Sigmoid colon (tissue), 6 donors: ENCODE measurements at regions not wholly inside any gene's neighbourhood (a gene's known extent, or its start where the extent isn't known, plus 50 kb on each side); places are given as distances from the start of the nearest gene placed in this dataset.
"Not testable (repeated sequence)": the region's sequence is repeated elsewhere in the genome, so short reads cannot be mapped to it uniquely, and the experiment has no call there.

Source experiments
- DNase-seq: peaks from one replicate; pipeline ENCODE4 v3.0.0-alpha.2; 2019
- H3K27ac ChIP-seq, 4 donors: fragments of 200-600 bp; sonication (generic); one replicate each; pipeline ENCODE4 v1.5.1; 2016 to 2019; ENCODE audit warnings: mild to moderate bottlenecking in 1 of 4
- H3K27me3 ChIP-seq, 3 donors: fragments of 200-600 bp; sonication (generic); one replicate each; pipeline ENCODE4 v1.5.1; 2019; ENCODE audit warnings: mild to moderate bottlenecking in 1 of 3
- H3K36me3 ChIP-seq, 4 donors: fragments of 200-600 bp; sonication (generic); one replicate each; pipeline ENCODE4 v1.5.1; 2016 to 2019
- H3K4me1 ChIP-seq, 4 donors: fragments of 200-600 bp; sonication (generic); one replicate each; pipeline ENCODE4 v1.5.1; 2017 to 2019
- H3K4me3 ChIP-seq, 4 donors: fragments of 200-600 bp; sonication (generic); one replicate each; pipeline ENCODE4 v1.5.1; 2017 to 2019; ENCODE audit warnings: mild to moderate bottlenecking in 2 of 4, moderate library complexity in 1 of 4
- H3K9me3 ChIP-seq, 4 donors: fragments of 200-600 bp in 3 of 4; sonication (generic) in 3 of 4; one replicate each; pipeline versions ENCODE4 v1.5.1 to v1.6.1; 2013 to 2019
- CTCF ChIP-seq, 4 experiments: fragments of 450-650 bp in 3 of 4; fragments of 200-600 bp in 1 of 4; IDR thresholded peaks; one replicate each; pipeline ENCODE4 v1.5.1; 2016 to 2019; ENCODE audit warnings: antibody characterized with exemption in 4 of 4, mild to moderate bottlenecking in 3 of 4, moderate library complexity in 2 of 4
- EP300 ChIP-seq, 4 donors: sonication (generic); formaldehyde crosslinking; IDR thresholded peaks; one replicate each; pipeline ENCODE4 v1.6.1; 2017; ENCODE audit warnings: antibody characterized with exemption in 4 of 4
- POLR2A ChIP-seq, 2 donors: fragments of 450-650 bp; IDR thresholded peaks; one replicate each; pipeline ENCODE4 v1.6.1; 2016; ENCODE audit warnings: antibody characterized with exemption in 2 of 2, mild to moderate bottlenecking in 2 of 2, moderate library complexity in 2 of 2
- POLR2AphosphoS5 ChIP-seq, 4 donors: sonication (generic); formaldehyde crosslinking; IDR thresholded peaks; one replicate each; pipeline ENCODE4 v1.6.1; 2017; ENCODE audit warnings: antibody characterized with exemption in 4 of 4
- WGBS, 2 donors: extraction: QIAGEN DNeasy Blood & Tissue Kit; methylation state at CpG; one replicate each; pipeline ENCODE4 v1.1.7; 2013; 5-methylcytosine and 5-hydroxymethylcytosine counted together
- intact Hi-C: fragments of 100-400 bp; cut with DNase I; formaldehyde crosslinking; loops from one replicate; pipeline ENCODE4 v1.15.1; 2023
- donor health status: healthy with polysubstance abuse.
- donor health status: healthy.

- TF ChIP-seq CTCF (IDR thresholded peaks at IDR 0.05) (no peak), POLR2A (IDR thresholded peaks at IDR 0.05) (no peak), POLR2AphosphoS5 (IDR thresholded peaks at IDR 0.05) (no peak), EP300 (IDR thresholded peaks at IDR 0.05) (no peak)
- WGBS, 2 donors: 39% methylated on average over 2 of the region's 2 CpGs
- Histone ChIP-seq H3K27ac (no peak overlapping the region), H3K27me3 (no peaks in the 10 kb centered on the region), H3K4me1 (no peaks in the 10 kb centered on the region), H3K36me3 (no peaks in the 10 kb centered on the region), H3K4me3 (no peak overlapping the region), H3K9me3 (no peaks in the 10 kb centered on the region)
- DNase-seq: no peak
- intact Hi-C loops: no loop called here
Measured at GRCh38 chr18:67132919-67133318, 383.6 kb downstream of the DSEL start.

- TF ChIP-seq CTCF (IDR thresholded peaks at IDR 0.05) (no peak), POLR2AphosphoS5 (IDR thresholded peaks at IDR 0.05) (no peak), EP300 (IDR thresholded peaks at IDR 0.05) (no peak), POLR2A (IDR thresholded peaks at IDR 0.05) (no peak)
- Histone ChIP-seq H3K4me1 (no peaks in the 10 kb centered on the region), H3K36me3 (no peaks in the 10 kb centered on the region), H3K9me3 (no peaks in the 10 kb centered on the region), H3K27ac (no peak overlapping the region), H3K27me3 (no peaks in the 10 kb centered on the region), H3K4me3 (no peak overlapping the region)
- intact Hi-C loops: no loop called here
- WGBS, 2 donors: 65 to 91% methylated on average over 1 of the region's 1 CpG
- DNase-seq: no peak
Measured at GRCh38 chr18:67131498-67131897, 385.0 kb downstream of the DSEL start.

GRCh38 chr18:67126751-67127150 is 389.8 kb downstream of the DSEL start:
- H3K36me3 ChIP-seq, H3K4me1 ChIP-seq, DNase-seq, H3K27ac ChIP-seq, H3K4me3 ChIP-seq, H3K9me3 ChIP-seq, intact Hi-C loops, H3K27me3 ChIP-seq: not testable (repeated sequence)
- 94 to 95% methylated on average over 27 to 28 of the region's 32 CpGs for WGBS, 2 donors

- intact Hi-C loops: no loop called here
- TF ChIP-seq CTCF (IDR thresholded peaks at IDR 0.05) (no peak), POLR2AphosphoS5 (IDR thresholded peaks at IDR 0.05) (no peak), EP300 (IDR thresholded peaks at IDR 0.05) (no peak), POLR2A (IDR thresholded peaks at IDR 0.05) (no peak)
- DNase-seq: no peak
- Histone ChIP-seq H3K9me3 (no peaks in the 10 kb centered on the region), H3K4me3 (no peak overlapping the region), H3K36me3 (no peaks in the 10 kb centered on the region), H3K4me1 (no peaks in the 10 kb centered on the region), H3K27me3 (no peaks in the 10 kb centered on the region), H3K27ac (no peak overlapping the region)
- 88 to 93% methylated on average over 1 of the region's 1 CpG for WGBS, 2 donors
Measured at GRCh38 chr18:67123901-67124300, 392.6 kb downstream of the DSEL start.

- intact Hi-C loops: no loop called here
- Histone ChIP-seq H3K27me3 (no peaks in the 10 kb centered on the region), H3K4me1 (no peaks in the 10 kb centered on the region), H3K4me3 (no peak overlapping the region), H3K27ac (no peak overlapping the region), H3K36me3 (no peaks in the 10 kb centered on the region), H3K9me3 (no peaks in the 10 kb centered on the region)
- DNase-seq: no peak
- no peak for TF ChIP-seq EP300 (IDR thresholded peaks at IDR 0.05)
- TF ChIP-seq POLR2A (IDR thresholded peaks at IDR 0.05): no peak
- no peak for TF ChIP-seq POLR2AphosphoS5 (IDR thresholded peaks at IDR 0.05)
- TF ChIP-seq CTCF (IDR thresholded peaks at IDR 0.05): no peak
Measured at GRCh38 chr18:67117804-67118203, 398.7 kb downstream of the DSEL start.
